ENCODE measurements at regions not wholly inside any gene's neighbourhood (a gene's known extent, or its start where the extent isn't known, plus 50 kb on each side); places are given as distances from the start of the nearest gene placed in this dataset.

GRCh38 chr10:111523016-111523415 lies 446.2 kb downstream of the ADRA2A start:
- Histone ChIP-seq H3K9me3 (ENCODE audit: insufficient read depth, low read depth, low read length) (no peaks in the 10 kb centered on the region), H3K27me3 (ENCODE audit: insufficient read depth, low read length) (no peaks in the 10 kb centered on the region), H3K4me1 (ENCODE audit: insufficient read depth, low read length) (no peaks in the 10 kb centered on the region), H3K36me3 (ENCODE audit: insufficient read depth, low read depth, low read length) (no peaks in the 10 kb centered on the region), H3K4me3 (ENCODE audit: low read length) (no peak overlapping the region), H3K27ac (ENCODE audit: low read length) (no peak overlapping the region), H3K9ac (ENCODE audit: low read depth, low read length) (no peak overlapping the region)

- Histone ChIP-seq H3K4me3 (ENCODE audit: low read length) (no peak overlapping the region), H3K27me3 (ENCODE audit: insufficient read depth, low read length) (no peaks in the 10 kb centered on the region), H3K9ac (ENCODE audit: low read depth, low read length) (no peak overlapping the region), H3K9me3 (ENCODE audit: insufficient read depth, low read depth, low read length) (no peaks in the 10 kb centered on the region), H3K4me1 (ENCODE audit: insufficient read depth, low read length) (no peaks in the 10 kb centered on the region), H3K36me3 (ENCODE audit: insufficient read depth, low read depth, low read length) (no peaks in the 10 kb centered on the region), H3K27ac (ENCODE audit: low read length) (no peak overlapping the region)
Measured at GRCh38 chr10:111524134-111524533, 447.3 kb downstream of the ADRA2A start.

- H3K36me3 ChIP-seq (ENCODE audit: insufficient read depth, low read depth, low read length) = no peaks in the 10 kb centered on the region
- no peak overlapping the region for H3K4me3 ChIP-seq (ENCODE audit: low read length)
- no peak overlapping the region for H3K27ac ChIP-seq (ENCODE audit: low read length)
- no peaks in the 10 kb centered on the region for H3K4me1 ChIP-seq (ENCODE audit: insufficient read depth, low read length)
- H3K27me3 ChIP-seq (ENCODE audit: insufficient read depth, low read length) = no peaks in the 10 kb centered on the region
- H3K9ac ChIP-seq (ENCODE audit: low read depth, low read length) = no peak overlapping the region
- no peaks in the 10 kb centered on the region for H3K9me3 ChIP-seq (ENCODE audit: insufficient read depth, low read depth, low read length)
Measured at GRCh38 chr10:111525696-111526095, 448.9 kb downstream of the ADRA2A start.

- no peak overlapping the region for H3K27ac ChIP-seq (ENCODE audit: low read length)
- no peaks in the 10 kb centered on the region for H3K9me3 ChIP-seq (ENCODE audit: insufficient read depth, low read depth, low read length)
- H3K36me3 ChIP-seq (ENCODE audit: insufficient read depth, low read depth, low read length) = no peaks in the 10 kb centered on the region
- no peak overlapping the region for H3K9ac ChIP-seq (ENCODE audit: low read depth, low read length)
- H3K4me3 ChIP-seq (ENCODE audit: low read length) = no peak overlapping the region
- no peaks in the 10 kb centered on the region for H3K27me3 ChIP-seq (ENCODE audit: insufficient read depth, low read length)
- H3K4me1 ChIP-seq (ENCODE audit: insufficient read depth, low read length) = no peaks in the 10 kb centered on the region
Measured at GRCh38 chr10:111531690-111532089, 454.9 kb downstream of the ADRA2A start.

GRCh38 chr10:111532139-111532538 lies 455.3 kb downstream of the ADRA2A start:
- Histone ChIP-seq H3K4me1 (ENCODE audit: insufficient read depth, low read length) (no peaks in the 10 kb centered on the region), H3K27me3 (ENCODE audit: insufficient read depth, low read length) (no peaks in the 10 kb centered on the region), H3K9ac (ENCODE audit: low read depth, low read length) (no peak overlapping the region), H3K36me3 (ENCODE audit: insufficient read depth, low read depth, low read length) (no peaks in the 10 kb centered on the region), H3K27ac (ENCODE audit: low read length) (no peak overlapping the region), H3K4me3 (ENCODE audit: low read length) (no peak overlapping the region), H3K9me3 (ENCODE audit: insufficient read depth, low read depth, low read length) (no peaks in the 10 kb centered on the region)

GRCh38 chr10:111539246-111539645 lies 462.4 kb downstream of the ADRA2A start:
- H3K4me1 ChIP-seq (ENCODE audit: insufficient read depth, low read length) = no peaks in the 10 kb centered on the region
- no peak overlapping the region for H3K9ac ChIP-seq (ENCODE audit: low read depth, low read length)
- H3K36me3 ChIP-seq (ENCODE audit: insufficient read depth, low read depth, low read length) = no peaks in the 10 kb centered on the region
- H3K4me3 ChIP-seq (ENCODE audit: low read length) = no peak overlapping the region
- no peaks in the 10 kb centered on the region for H3K9me3 ChIP-seq (ENCODE audit: insufficient read depth, low read depth, low read length)
- no peak overlapping the region for H3K27ac ChIP-seq (ENCODE audit: low read length)
- H3K27me3 ChIP-seq (ENCODE audit: insufficient read depth, low read length) = no peaks in the 10 kb centered on the region

GRCh38 chr10:111543854-111544253 lies 467.0 kb downstream of the ADRA2A start:
- Histone ChIP-seq H3K27me3 (ENCODE audit: insufficient read depth, low read length) (no peaks in the 10 kb centered on the region), H3K9me3 (ENCODE audit: insufficient read depth, low read depth, low read length) (no peaks in the 10 kb centered on the region), H3K36me3 (ENCODE audit: insufficient read depth, low read depth, low read length) (no peaks in the 10 kb centered on the region), H3K4me1 (ENCODE audit: insufficient read depth, low read length) (peaks cover 4% of the 10 kb centered on the region), H3K4me3 (ENCODE audit: low read length) (no peak overlapping the region), H3K27ac (ENCODE audit: low read length) (no peak overlapping the region), H3K9ac (ENCODE audit: low read depth, low read length) (no peak overlapping the region)

GRCh38 chr10:111545861-111546605 lies 469.2 kb downstream of the ADRA2A start:
- Histone ChIP-seq H3K27ac (ENCODE audit: low read length) (no peak overlapping the region), H3K27me3 (ENCODE audit: insufficient read depth, low read length) (no peaks in the 10 kb centered on the region), H3K36me3 (ENCODE audit: insufficient read depth, low read depth, low read length) (no peaks in the 10 kb centered on the region), H3K4me1 (ENCODE audit: insufficient read depth, low read length) (peaks cover 4% of the 10 kb centered on the region), H3K9ac (ENCODE audit: low read depth, low read length) (no peak overlapping the region), H3K4me3 (ENCODE audit: low read length) (no peak overlapping the region), H3K9me3 (ENCODE audit: insufficient read depth, low read depth, low read length) (no peaks in the 10 kb centered on the region)

GRCh38 chr10:111548084-111548726 lies 471.4 kb downstream of the ADRA2A start:
- Histone ChIP-seq H3K27ac (ENCODE audit: low read length) (no peak overlapping the region), H3K27me3 (ENCODE audit: insufficient read depth, low read length) (no peaks in the 10 kb centered on the region), H3K9me3 (ENCODE audit: insufficient read depth, low read depth, low read length) (no peaks in the 10 kb centered on the region), H3K36me3 (ENCODE audit: insufficient read depth, low read depth, low read length) (no peaks in the 10 kb centered on the region), H3K9ac (ENCODE audit: low read depth, low read length) (no peak overlapping the region), H3K4me3 (ENCODE audit: low read length) (no peak overlapping the region), H3K4me1 (ENCODE audit: insufficient read depth, low read length) (peaks cover 4% of the 10 kb centered on the region)

GRCh38 chr10:111551001-111551400 lies 474.2 kb downstream of the ADRA2A start:
- H3K4me3 ChIP-seq (ENCODE audit: low read length) = no peak overlapping the region
- no peaks in the 10 kb centered on the region for H3K36me3 ChIP-seq (ENCODE audit: insufficient read depth, low read depth, low read length)
- no peak overlapping the region for H3K27ac ChIP-seq (ENCODE audit: low read length)
- no peak overlapping the region for H3K9ac ChIP-seq (ENCODE audit: low read depth, low read length)
- no peaks in the 10 kb centered on the region for H3K9me3 ChIP-seq (ENCODE audit: insufficient read depth, low read depth, low read length)
- H3K27me3 ChIP-seq (ENCODE audit: insufficient read depth, low read length) = no peaks in the 10 kb centered on the region
- H3K4me1 ChIP-seq (ENCODE audit: insufficient read depth, low read length) = no peaks in the 10 kb centered on the region

- no peaks in the 10 kb centered on the region for H3K27me3 ChIP-seq (ENCODE audit: insufficient read depth, low read length)
- no peak overlapping the region for H3K27ac ChIP-seq (ENCODE audit: low read length)
- H3K4me3 ChIP-seq (ENCODE audit: low read length) = no peak overlapping the region
- no peak overlapping the region for H3K9ac ChIP-seq (ENCODE audit: low read depth, low read length)
- H3K36me3 ChIP-seq (ENCODE audit: insufficient read depth, low read depth, low read length) = no peaks in the 10 kb centered on the region
- no peaks in the 10 kb centered on the region for H3K9me3 ChIP-seq (ENCODE audit: insufficient read depth, low read depth, low read length)
- no peaks in the 10 kb centered on the region; the same call in 1 of the 2 replicates for H3K4me1 ChIP-seq (ENCODE audit: insufficient read depth, low read length)
Measured at GRCh38 chr10:111556666-111557065, 479.8 kb downstream of the ADRA2A start.

GRCh38 chr10:111558211-111558610 lies 481.4 kb downstream of the ADRA2A start:
- Histone ChIP-seq H3K4me3 (ENCODE audit: low read length) (no peak overlapping the region), H3K4me1 (ENCODE audit: insufficient read depth, low read length) (no peaks in the 10 kb centered on the region; the same call in 1 of the 2 replicates), H3K36me3 (ENCODE audit: insufficient read depth, low read depth, low read length) (no peaks in the 10 kb centered on the region), H3K9ac (ENCODE audit: low read depth, low read length) (no peak overlapping the region), H3K27ac (ENCODE audit: low read length) (no peak overlapping the region), H3K27me3 (ENCODE audit: insufficient read depth, low read length) (no peaks in the 10 kb centered on the region), H3K9me3 (ENCODE audit: insufficient read depth, low read depth, low read length) (no peaks in the 10 kb centered on the region)

Measured in iPS-20b (cell line).